Erythroblast (primary cell): ENCODE measurements at regions not wholly inside any gene's neighbourhood (a gene's known extent, or its start where the extent isn't known, plus 50 kb on each side); places are given as distances from the start of the nearest gene placed in this dataset.

Source experiments
- DNase-seq, 2 experiments: peaks; one replicate each; lab custom pipeline; 2025; lab: John Stamatoyannopoulos, UW
- GATA1 ChIP-seq: IDR thresholded peaks from 2 replicates; pipeline ENCODE4 v1.6.1; 2011; ENCODE audit warnings: low read depth, mild to moderate bottlenecking, control low read depth, low read length, moderate library complexity
- POLR2A ChIP-seq: IDR thresholded peaks from 2 replicates; pipeline ENCODE4 v1.6.1; 2011; ENCODE audit warnings: mild to moderate bottlenecking, low read length

DNA sequence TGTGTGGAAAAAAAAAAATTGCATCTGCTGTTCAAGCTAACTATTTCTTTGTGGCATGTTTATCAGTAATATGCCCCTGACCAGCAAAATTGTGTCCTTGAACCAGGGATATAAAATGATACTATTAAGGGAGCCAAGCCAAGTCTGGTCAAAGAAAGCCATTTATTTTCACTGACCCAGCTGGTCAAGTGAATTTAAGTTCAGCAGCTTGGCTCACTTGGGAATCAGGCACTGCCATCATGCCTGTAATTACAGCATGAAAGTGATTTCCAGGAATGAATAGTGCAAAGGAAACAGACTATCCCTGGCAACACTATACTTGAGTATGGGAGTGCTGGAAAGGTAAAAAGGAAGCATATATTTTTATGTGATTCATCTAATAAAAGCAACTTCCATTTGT, 934.6 kb upstream of the CDH8 start:
- no peak for DNase-seq
- TF ChIP-seq GATA1 = no peak
- TF ChIP-seq POLR2A = no peak

- DNase-seq = no peak
- no peak for TF ChIP-seq GATA1
- no peak for TF ChIP-seq POLR2A
These were observed 933.6 kb upstream of the CDH8 start for GRCh38 chr16:62969711-62970318.

DNA sequence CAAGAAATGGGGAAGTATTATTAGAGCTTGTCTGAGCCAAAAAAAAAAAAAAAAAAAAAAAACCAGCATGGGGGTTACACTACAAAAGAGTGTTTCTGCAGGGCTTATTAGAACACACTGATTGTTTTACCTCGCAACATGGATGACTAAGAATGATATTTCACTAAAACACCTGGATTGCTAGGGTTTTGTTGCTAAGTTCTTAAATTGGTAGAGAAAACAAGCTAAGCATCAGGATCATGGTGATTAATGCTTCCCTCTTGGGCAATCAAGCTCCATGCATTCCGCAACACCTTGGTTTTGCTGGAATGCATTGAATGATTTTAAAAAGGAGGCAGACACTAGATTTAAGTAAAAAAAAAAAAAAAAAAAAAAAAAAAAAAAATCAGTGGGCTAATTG, 931.4 kb upstream of the CDH8 start:
- TF ChIP-seq POLR2A = no peak
- TF ChIP-seq GATA1 = no peak
- DNase-seq = no peak

DNA sequence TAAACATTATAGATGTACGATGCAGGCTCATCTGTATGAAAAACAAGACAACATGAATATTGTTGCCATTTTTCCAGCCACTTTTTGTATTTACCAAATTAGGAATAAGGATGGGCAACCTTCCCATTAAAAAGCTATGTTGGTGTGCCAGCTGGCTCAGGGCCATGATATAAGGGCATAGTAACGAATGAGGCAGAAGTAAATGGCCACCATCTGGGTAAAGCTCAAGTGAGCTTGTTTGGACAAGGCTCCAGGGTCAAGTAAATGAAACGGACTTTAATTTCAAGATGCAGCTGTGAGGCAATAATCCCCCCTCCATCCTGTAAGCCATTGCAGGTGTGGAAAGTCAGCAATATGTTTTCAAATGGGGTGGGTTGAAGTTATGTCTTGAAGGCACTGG, 930.9 kb upstream of the CDH8 start:
- DNase-seq = no peak
- TF ChIP-seq POLR2A = no peak
- no peak for TF ChIP-seq GATA1

- DNase-seq = no peak
- TF ChIP-seq POLR2A (no peak), GATA1 (no peak)
These were observed 930.4 kb upstream of the CDH8 start for GRCh38 chr16:62966626-62967025.

GRCh38 chr16:62965831-62966230, 929.6 kb upstream of the CDH8 start:
- TF ChIP-seq POLR2A (no peak), GATA1 (no peak)
- DNase-seq = no peak

GRCh38 chr16:62963846-62964245, 927.6 kb upstream of the CDH8 start:
- TF ChIP-seq GATA1 = no peak
- no peak for TF ChIP-seq POLR2A
- DNase-seq = peak; percentile 0 to 19

DNA sequence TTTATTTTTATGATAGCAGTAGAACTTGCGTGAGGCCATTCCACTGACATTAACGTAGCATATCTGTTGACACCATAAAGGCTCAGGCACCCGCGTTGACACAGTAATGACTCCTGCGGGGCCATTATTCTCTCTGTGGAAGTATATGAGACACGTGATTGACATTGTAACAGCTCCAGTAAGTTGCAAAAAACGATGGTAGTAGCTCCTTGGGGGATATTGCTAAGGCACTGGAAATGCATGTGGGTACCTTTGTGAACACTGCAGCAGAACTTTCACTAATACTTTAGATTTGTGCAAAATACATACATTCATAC, 918.8 kb upstream of the CDH8 start:
- TF ChIP-seq POLR2A (no peak), GATA1 (no peak)
- no peak for DNase-seq

DNA sequence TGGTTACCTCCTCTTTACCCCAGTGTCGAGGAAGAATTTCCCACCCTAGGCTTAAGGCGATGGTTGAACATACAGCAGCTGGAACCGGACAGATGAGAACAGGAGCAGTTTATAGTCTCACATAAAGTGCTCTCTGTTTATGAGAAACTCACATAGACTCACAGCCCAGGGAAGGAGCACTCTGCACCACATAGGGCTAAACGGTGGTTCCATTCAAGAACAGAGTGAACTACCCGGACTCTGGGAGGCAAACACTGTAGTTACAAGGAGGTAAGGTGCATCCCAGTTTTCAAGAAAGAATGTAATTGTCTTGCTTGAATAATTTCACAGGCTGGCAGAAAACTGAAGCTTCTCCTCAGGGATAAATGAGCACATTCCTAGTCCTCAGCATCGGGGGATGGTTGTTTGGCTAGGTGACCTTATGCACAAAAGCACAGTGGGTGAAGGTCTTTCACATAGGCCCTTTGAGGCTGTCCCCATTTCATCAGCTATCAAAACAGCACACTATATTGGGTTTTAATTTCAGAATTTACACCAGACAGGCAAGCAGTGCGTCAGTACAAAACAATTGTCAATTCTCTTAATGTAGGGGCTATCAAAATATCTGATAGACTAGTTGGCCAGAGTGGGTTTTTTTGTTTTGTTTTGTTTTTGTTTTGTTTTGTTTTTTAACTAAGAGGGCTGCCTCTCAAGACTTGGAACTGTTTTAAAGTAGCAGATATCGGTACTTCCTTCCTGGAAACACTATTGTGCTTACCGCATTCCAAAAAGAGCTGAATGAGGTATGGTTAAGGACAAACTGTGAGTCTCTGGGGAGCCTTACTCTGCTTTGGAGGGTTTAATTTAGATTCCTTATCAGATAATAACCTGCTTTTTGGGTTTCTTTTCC, 918.1 kb upstream of the CDH8 start:
- DNase-seq = no peak
- TF ChIP-seq POLR2A (no peak), GATA1 (no peak)

- no peak for TF ChIP-seq GATA1
- no peak for TF ChIP-seq POLR2A
- DNase-seq = no peak
These were observed 914.1 kb upstream of the CDH8 start for GRCh38 chr16:62950351-62950750.

- DNase-seq = no peak
- no peak for TF ChIP-seq POLR2A
- TF ChIP-seq GATA1 = no peak
These were observed 904.3 kb upstream of the CDH8 start for GRCh38 chr16:62940569-62940968.

DNA sequence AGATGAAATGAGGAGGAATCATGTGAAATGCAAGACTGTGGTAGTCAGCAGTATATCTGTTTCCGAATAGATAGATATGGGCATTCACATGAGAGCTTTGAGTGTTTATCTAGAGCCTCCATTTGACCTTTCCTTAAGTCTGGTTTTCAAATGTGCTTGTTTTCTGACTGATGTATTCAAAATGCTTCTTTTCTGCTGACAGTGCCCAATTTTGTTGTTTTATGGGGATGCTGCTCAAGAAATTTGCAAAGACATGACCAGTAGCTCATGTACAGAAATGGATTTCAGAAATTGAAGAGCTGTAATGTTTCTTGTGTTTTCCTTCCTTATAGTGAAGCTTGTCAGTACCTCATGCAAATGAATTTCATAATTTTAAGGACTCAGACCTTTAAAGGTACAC, 903.4 kb upstream of the CDH8 start:
- DNase-seq = peak in 1 of 2 experiments; percentile 3
- TF ChIP-seq GATA1 = no peak

DNA sequence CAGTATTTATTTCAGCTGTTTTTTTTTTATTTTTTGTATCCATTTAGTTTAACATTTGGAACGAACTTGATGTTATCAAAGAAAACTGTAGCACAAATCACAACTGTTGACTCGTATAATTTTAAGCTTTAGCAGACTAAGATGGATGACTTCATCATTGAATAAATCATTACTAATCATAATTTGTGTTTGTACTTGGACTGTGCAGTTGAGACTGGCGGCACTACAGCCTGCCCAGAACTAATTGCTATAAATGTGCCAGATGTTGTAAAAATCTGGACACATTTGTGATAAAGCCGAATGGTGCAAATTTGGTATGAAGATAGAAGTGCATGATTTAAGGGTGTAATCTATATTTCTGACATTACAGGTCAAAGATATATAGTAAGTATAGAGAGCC, 897.7 kb upstream of the CDH8 start:
- DNase-seq = no peak
- TF ChIP-seq GATA1 (no peak), POLR2A (no peak)

DNA sequence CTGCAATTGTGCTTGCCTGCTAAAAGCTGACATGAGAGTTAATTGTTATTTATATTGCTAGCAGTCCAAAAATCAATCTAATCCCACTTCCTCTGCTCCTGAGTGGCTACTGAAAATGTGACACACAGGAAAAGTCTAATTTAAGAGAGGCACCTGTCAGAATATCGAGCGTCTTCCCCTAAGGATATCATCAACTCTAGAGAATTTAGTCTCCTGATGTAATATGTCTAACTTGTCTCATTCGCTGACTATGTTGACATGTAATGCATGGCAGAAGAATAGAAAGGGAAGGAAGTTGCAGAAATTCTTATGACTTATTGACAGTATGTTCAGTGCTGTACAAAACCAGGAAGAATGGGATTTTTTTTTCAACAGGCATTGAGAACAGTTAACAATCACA, 893.4 kb upstream of the CDH8 start:
- no peak for DNase-seq
- TF ChIP-seq GATA1 (no peak), POLR2A (no peak)

DNA sequence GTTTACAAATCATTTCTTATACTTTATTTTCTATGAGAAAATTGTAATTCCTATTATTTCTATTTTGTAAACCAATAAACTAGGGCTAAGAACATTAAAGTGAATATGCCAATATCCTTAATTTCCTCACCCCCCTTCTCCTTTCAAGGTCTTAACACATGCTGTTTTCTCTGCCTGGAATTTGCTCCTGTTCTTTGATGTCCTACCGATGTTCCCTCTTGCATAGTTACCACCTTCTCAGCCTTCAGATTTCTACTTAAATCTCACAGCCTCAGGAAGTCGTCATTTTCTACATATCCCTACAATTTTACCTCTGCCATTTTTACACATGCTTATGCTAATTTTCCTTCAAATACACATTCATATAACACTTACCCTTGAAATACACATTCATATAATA, 890.9 kb upstream of the CDH8 start:
- DNase-seq = no peak
- TF ChIP-seq POLR2A = no peak
- no peak for TF ChIP-seq GATA1
